Brain pericyte (primary cell): ENCODE measurements at regions not wholly inside any gene's neighbourhood (a gene's known extent, or its start where the extent isn't known, plus 50 kb on each side); places are given as distances from the start of the nearest gene placed in this dataset.

Experiments used
- DNase-seq: peaks from one replicate; pipeline ENCODE4 v3.0.0-alpha.2; 2012; ENCODE audit warnings: low read depth, low spot score

DNA sequence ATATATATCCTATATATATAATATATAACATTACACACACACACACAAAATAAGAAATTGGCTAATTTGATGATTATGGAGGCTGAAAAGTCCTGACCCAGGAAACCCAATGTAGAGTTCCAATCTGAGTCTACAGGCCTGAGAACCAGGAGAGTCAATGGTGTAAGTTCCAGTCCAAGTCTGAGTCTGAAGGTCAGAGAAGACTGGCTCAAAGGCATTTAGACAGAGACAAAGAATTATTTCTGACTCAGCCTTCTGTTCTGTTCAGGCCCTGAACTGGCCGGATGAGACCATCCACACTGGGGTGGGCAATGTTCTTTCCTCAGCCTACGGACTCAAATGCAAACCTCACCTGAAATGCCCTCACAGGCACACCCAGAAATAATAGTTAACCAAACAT is 60.6 kb upstream of the STX18 start:
- no peak for DNase-seq

DNA sequence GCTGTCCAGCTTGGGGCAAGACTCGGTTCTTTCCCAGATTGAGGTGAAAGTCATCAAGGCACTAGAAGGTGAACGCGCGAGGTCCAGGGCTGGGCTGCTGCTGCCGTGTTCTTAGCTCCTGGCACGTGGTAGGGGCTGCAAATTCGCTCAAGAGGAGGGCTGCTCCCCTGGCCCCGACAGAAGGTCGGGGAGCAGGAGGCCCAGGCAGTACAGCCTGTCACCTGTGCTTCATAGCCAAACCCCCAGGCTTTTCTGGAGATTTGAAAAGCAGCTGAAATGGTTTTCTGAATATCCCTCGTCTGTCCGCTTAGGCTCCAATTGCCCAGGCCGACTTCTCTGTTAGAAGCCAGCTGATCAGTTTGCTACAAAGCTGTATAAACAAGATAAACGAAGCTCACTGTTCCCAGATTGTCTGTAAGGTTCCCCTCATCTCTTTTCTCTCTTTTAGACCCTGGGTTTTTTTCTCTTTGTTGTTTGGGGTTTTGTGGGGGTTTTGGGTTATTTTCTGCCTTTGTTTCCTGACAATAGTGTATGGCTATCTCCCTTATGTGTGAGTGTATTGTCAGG is 60.0 kb upstream of the STX18 start:
- DNase-seq = no peak

DNA sequence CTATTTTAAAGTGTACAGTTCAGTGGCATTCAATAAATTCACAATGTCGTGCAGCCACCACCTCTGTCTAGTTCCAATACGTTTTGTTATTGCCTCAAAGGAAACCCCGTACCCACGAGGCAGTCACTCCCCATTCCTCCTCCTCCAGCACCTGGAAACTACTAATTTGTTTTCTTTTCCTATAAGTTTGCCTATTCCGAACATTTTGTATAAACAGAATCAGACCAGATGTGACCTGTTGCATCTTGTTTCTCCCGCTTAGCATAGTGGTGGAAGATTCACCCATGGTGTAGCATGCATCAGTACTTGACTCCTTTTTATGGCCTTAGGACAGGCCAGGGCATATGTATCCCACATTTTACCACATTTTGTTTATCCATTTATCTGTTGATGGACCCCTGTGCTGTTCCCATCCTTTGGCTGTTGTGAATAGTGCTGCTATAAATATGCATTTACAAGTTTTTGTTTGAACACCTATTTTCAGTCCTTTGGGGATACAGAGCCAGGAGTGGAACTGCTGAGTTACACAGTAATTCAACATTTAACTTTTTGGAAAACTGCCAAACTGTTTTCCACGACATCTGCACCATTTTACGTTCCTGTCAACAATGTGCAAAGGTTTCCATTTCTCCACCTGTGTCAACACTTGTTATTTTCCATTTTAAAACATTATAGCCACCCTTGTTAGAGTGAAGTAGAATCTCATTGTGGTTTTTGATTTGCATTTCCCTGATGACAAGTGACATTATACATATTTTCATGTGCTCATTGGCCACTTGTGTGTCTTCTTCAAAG is 57.8 kb upstream of the STX18 start:
- DNase-seq = no peak

DNA sequence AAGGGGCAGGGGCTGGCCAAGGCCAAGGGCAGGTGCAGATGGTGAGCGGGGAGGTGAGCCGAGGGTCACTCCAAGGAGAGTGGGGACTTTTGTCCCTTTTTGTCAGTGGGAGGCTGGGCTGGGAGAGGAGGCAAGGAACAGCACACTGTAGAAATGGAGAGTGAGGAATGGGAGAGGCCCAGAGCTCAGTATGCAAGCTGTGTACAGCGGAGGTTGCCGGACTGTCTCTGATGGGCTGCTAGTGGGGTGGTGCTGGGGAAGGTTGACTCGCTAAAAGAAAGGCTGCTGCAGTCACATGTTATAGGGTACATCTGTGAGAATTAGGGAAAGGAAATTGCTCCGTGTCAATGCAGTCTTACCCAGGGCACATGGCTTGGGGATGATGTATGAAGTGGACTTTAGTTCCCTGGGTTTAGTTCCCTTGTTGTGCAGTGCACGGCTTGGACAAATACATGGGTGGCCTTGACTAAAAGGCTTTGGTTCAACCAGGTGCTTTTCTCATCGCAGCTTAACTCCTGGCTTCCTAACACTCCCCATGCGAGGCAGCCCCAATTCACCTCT is 57.1 kb upstream of the STX18 start:
- DNase-seq = no peak

DNA sequence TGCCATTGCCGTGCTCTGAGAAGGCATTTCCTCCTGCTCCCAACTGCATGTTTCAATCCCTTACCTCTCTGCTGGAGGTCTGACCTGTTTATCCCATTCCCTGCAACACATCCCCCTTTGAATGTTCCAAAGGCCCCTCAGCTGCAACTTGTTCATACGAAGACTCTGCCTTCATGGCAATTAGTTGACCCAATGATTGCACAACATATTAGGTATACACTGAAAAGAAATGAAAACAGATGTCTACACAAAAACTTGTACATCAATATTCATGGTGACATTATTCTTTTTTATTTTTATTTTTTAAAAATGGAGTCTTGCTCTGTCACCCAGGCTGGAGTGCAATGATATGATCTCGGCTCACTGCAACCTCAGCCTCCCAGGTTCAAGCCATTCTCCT is 54.9 kb upstream of the STX18 start:
- DNase-seq = no peak

DNA sequence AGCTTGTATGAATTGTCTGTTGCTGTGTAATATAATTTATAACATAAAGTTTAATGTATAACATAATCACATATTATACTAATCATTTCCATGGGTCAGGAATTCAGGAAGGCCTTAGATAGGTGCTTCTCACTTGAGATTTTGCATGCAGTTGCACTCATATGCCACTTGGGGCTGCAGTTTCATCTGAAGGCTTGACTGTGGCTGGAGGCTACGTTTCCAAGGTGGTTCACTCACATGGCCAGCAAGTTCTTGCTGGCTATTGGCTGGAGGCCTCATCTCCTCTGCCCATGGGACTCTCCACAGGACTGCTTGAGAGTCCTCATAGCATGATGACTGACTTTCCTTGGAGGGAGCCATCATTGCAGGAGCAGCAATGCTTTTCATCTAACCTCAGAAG is 53.4 kb upstream of the STX18 start:
- no peak for DNase-seq

DNA sequence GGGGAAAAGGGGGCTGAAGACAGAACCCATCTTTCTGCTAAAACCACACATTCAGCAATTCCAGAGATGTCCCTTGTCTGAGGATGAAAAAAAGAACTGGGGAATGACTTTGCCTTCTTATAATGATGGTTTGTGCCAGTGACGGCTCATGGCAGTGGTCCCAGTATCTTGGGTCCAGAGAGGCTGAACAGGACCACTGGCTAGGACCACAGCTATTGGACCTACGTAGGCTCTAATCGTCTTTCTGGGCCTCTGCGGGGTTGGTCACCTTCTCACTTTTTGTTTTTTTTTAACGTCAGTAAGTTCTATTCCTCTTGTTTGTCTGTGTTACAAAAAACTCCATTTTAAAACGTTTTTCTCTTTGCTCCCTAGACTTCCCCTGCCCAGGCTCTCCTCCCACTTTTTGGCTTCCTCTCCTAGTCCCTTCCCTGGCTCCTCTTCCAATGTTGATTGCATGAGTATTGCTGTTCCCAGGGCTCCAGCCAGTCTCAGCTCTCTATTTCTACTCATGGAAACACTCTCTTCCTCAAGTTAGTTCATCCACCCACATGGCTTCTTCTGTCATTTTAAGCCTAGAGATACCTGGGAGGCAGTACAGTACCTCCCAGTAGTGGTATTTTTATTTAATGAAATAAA is 52.6 kb upstream of the STX18 start:
- no peak for DNase-seq

DNA sequence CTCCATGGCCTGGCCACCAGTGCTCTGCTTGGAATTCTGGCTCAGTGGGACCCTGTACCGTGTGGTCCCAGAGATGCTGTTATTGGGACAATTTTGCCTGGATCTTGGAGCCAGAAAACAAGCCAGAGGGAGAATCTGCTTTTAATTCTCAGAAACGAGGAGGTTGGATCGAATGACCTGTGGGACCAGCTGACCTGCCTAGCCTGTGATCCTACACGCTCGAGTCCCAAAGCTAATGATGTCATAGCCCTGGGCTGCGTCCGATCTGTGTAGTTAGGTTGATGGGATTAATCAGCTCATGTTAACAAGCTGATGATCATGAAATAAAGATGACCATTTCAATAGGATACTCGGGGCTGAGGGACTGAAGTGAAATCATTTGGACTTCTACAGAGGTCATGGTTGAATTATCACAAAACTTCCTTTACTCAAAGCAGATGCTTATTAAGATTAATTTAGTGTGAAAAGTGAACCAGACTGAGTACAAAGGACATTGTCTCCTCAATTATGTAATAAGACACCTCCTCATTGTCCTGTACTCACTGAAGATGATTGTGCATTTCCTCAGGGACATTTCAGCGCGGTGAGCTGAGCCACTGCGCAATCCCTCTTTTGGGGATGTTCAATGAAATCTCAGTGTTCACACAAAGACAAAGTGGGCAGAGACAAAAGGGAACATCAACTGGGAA is 51.9 kb upstream of the STX18 start:
- no peak for DNase-seq

DNA sequence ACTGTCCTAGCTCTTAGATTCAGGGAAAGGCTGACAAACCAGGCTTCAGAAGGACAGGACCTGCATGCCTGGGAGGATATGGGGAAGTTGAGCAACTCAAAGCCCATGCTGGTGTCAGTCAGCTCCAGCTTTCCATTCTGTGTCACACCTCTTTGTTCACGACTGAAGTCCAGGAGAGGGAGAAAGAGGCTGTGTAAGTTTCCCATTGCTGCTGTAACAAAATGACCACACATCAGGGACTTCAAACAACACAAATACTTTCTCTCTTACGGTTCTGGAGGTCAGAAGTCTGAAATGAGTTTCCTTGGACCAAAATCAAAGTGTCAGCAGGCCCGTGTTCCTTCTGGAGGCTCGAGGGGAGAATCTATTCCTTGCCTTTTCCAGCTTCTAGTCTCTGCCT is 50.6 kb upstream of the STX18 start:
- no peak for DNase-seq
